SU-DHL-6 (cell line): ENCODE measurements at regions not wholly inside any gene's neighbourhood (a gene's known extent, or its start where the extent isn't known, plus 50 kb on each side); places are given as distances from the start of the nearest gene placed in this dataset.

Experiments
- CTCF ChIP-seq: fragments of 200-600 bp; sonication (generic); IDR thresholded peaks from one replicate; pipeline ENCODE4 v1.5.1; 2017; ENCODE audit warnings: antibody characterized with exemption, mild to moderate bottlenecking, low read length, moderate library complexity; ENCODE audit not compliant: insufficient read depth, poor library complexity, severe bottlenecking
- EZH2phosphoT487 ChIP-seq: fragments of 200-600 bp; sonication (generic), shearing (Covaris generic); conservative IDR thresholded peaks from 2 replicates; pipeline ENCODE4 v1.6.1; 2018; ENCODE audit warnings: mild to moderate bottlenecking, antibody characterized with exemption, low read length, moderate library complexity, mixed read lengths

- TF ChIP-seq CTCF (no peak), EZH2phosphoT487 (no peak)
These were observed 259.8 kb downstream of the NSG2 start for GRCh38 chr5:174305241-174305681.
